DOHH2 (cell line): ENCODE measurements at regions not wholly inside any gene's neighbourhood (a gene's known extent, or its start where the extent isn't known, plus 50 kb on each side); places are given as distances from the start of the nearest gene placed in this dataset.

Source experiments
- H3F3A ChIP-seq: fragments of 200-600 bp; sonication (generic), shearing (Covaris generic); 2 replicates; pipeline ENCODE4 v1.6.0; 2016; ENCODE audit warnings: antibody characterized with exemption, mild to moderate bottlenecking; ENCODE audit not compliant: control insufficient read depth, insufficient read depth
- H3K27ac ChIP-seq: fragments of 200-600 bp; sonication (generic); 2 replicates; pipeline ENCODE4 v1.5.1; 2014; ENCODE audit warnings: low read depth, mild to moderate bottlenecking, low read length, moderate library complexity
- H3K27me3 ChIP-seq: fragments of 200-600 bp; sonication (generic); 2 replicates; pipeline ENCODE4 v1.6.1; 2014; ENCODE audit warnings: mild to moderate bottlenecking, low read length, mixed read lengths; ENCODE audit not compliant: control insufficient read depth
- H3K36me3 ChIP-seq: fragments of 200-600 bp; sonication (generic); 2 replicates; pipeline ENCODE4 v1.6.1; 2014; ENCODE audit warnings: mild to moderate bottlenecking, low read length, moderate library complexity, mixed read lengths; ENCODE audit not compliant: control insufficient read depth
- H3K4me1 ChIP-seq: fragments of 200-600 bp; sonication (generic); 2 replicates; pipeline ENCODE4 v1.6.1; 2014; ENCODE audit warnings: mild to moderate bottlenecking, low read length, mixed read lengths; ENCODE audit not compliant: control insufficient read depth
- H3K4me2 ChIP-seq: fragments of 200-600 bp; sonication (generic); 2 replicates; pipeline ENCODE4 v1.6.0; 2014; ENCODE audit warnings: mild to moderate bottlenecking, low read length, moderate library complexity
- H3K4me3 ChIP-seq: fragments of 200-600 bp; sonication (generic); 2 replicates; pipeline ENCODE4 v1.5.1; 2014; ENCODE audit warnings: mild to moderate bottlenecking, low read length, mixed read lengths
- H3K79me2 ChIP-seq: fragments of 200-600 bp; sonication (generic); 2 replicates; pipeline ENCODE4 v1.6.1; 2014; ENCODE audit warnings: mild to moderate bottlenecking, low read length, mixed read lengths; ENCODE audit not compliant: control insufficient read depth
- H3K9me2 ChIP-seq: fragments of 200-600 bp; sonication (generic); replicated peaks from 2 replicates; pipeline ENCODE4 v1.6.1; 2014; ENCODE audit warnings: mild to moderate bottlenecking, low read length, mixed read lengths; ENCODE audit not compliant: control insufficient read depth
- H3K9me3 ChIP-seq: fragments of 200-600 bp; sonication (generic); 2 replicates; pipeline ENCODE4 v1.6.1; 2014; ENCODE audit warnings: antibody characterized with exemption, low read length, mixed read lengths; ENCODE audit not compliant: control insufficient read depth, insufficient read depth
- H4K20me1 ChIP-seq: fragments of 200-600 bp; sonication (generic); 2 replicates; pipeline ENCODE4 v1.6.0; 2014; ENCODE audit warnings: low read depth, mild to moderate bottlenecking, antibody characterized with exemption, low read length, moderate library complexity; ENCODE audit not compliant: control insufficient read depth, insufficient read depth
- CTCF ChIP-seq: fragments of 200-600 bp; sonication (generic); IDR thresholded peaks from one replicate; pipeline ENCODE4 v1.5.1; 2014; ENCODE audit warnings: antibody characterized with exemption, mild to moderate bottlenecking, low read depth, low read length; ENCODE audit not compliant: poor library complexity, severe bottlenecking
- EZH2phosphoT487 ChIP-seq: fragments of 200-600 bp; sonication (generic); IDR thresholded peaks from 2 replicates; pipeline ENCODE4 v1.6.1; 2017; ENCODE audit warnings: borderline replicate concordance, mild to moderate bottlenecking, antibody characterized with exemption, low read length, moderate library complexity, mixed read lengths

- no peaks in the 10 kb centered on the region for H3K4me1 ChIP-seq
- no peaks in the 10 kb centered on the region for H3K36me3 ChIP-seq
- H3K4me3 ChIP-seq: no peak overlapping the region
- no peak for TF ChIP-seq CTCF
- TF ChIP-seq EZH2phosphoT487: no peak
- H3K4me2 ChIP-seq: no peak overlapping the region
- H3K9me3 ChIP-seq: no peaks in the 10 kb centered on the region
- no peaks in the 10 kb centered on the region for H4K20me1 ChIP-seq
- no peaks in the 10 kb centered on the region for H3K79me2 ChIP-seq
- no peaks in the 10 kb centered on the region for H3K27me3 ChIP-seq
- no peak overlapping the region for H3K27ac ChIP-seq
- H3K9me2 ChIP-seq: no peaks in the 10 kb centered on the region
- H3F3A ChIP-seq: no peaks in the 10 kb centered on the region
Observed at GRCh38 chr4:130851107-130851506, 1755.2 kb downstream of the C4orf33 start.

GRCh38 chr4:130851932-130852331 is 1756.0 kb downstream of the C4orf33 start:
- Histone ChIP-seq H3K4me1 (no peaks in the 10 kb centered on the region), H3K79me2 (no peaks in the 10 kb centered on the region), H3K27me3 (no peaks in the 10 kb centered on the region), H3K4me2 (no peak overlapping the region), H3K4me3 (no peak overlapping the region), H4K20me1 (no peaks in the 10 kb centered on the region), H3K36me3 (no peaks in the 10 kb centered on the region), H3K27ac (no peak overlapping the region), H3K9me3 (no peaks in the 10 kb centered on the region), H3F3A (no peaks in the 10 kb centered on the region), H3K9me2 (no peaks in the 10 kb centered on the region)
- TF ChIP-seq CTCF (no peak), EZH2phosphoT487 (no peak)

GRCh38 chr4:130855533-130855932 is 1759.6 kb downstream of the C4orf33 start:
- H3K36me3 ChIP-seq: no peaks in the 10 kb centered on the region
- no peaks in the 10 kb centered on the region for H4K20me1 ChIP-seq
- no peaks in the 10 kb centered on the region for H3K9me3 ChIP-seq
- no peak overlapping the region for H3K27ac ChIP-seq
- H3K4me3 ChIP-seq: no peak overlapping the region
- no peaks in the 10 kb centered on the region for H3K27me3 ChIP-seq
- no peaks in the 10 kb centered on the region for H3K4me1 ChIP-seq
- H3K4me2 ChIP-seq: no peak overlapping the region
- no peaks in the 10 kb centered on the region for H3F3A ChIP-seq
- no peaks in the 10 kb centered on the region for H3K9me2 ChIP-seq
- H3K79me2 ChIP-seq: no peaks in the 10 kb centered on the region
- TF ChIP-seq EZH2phosphoT487 (no peak), CTCF (no peak)

- H3K79me2 ChIP-seq: no peaks in the 10 kb centered on the region
- no peak overlapping the region for H3K4me2 ChIP-seq
- no peaks in the 10 kb centered on the region for H3F3A ChIP-seq
- no peak overlapping the region for H3K4me3 ChIP-seq
- H3K36me3 ChIP-seq: no peaks in the 10 kb centered on the region
- H3K4me1 ChIP-seq: no peaks in the 10 kb centered on the region
- H4K20me1 ChIP-seq: no peaks in the 10 kb centered on the region
- H3K9me2 ChIP-seq: no peaks in the 10 kb centered on the region
- H3K9me3 ChIP-seq: no peaks in the 10 kb centered on the region
- TF ChIP-seq CTCF (no peak), EZH2phosphoT487 (no peak)
- no peak overlapping the region for H3K27ac ChIP-seq
- H3K27me3 ChIP-seq: no peaks in the 10 kb centered on the region
Observed at GRCh38 chr4:130859991-130860390, 1764.0 kb downstream of the C4orf33 start.
